ENCODE measurements at regions not wholly inside any gene's neighbourhood (a gene's known extent, or its start where the extent isn't known, plus 50 kb on each side); places are given as distances from the start of the nearest gene placed in this dataset.
"Not testable (repeated sequence)": the region's sequence is repeated elsewhere in the genome, so short reads cannot be mapped to it uniquely, and the experiment has no call there.

- no peak for DNase-seq
Measured at GRCh38 chr13:72657379-72657778, 70.0 kb downstream of the MZT1 start.

DNA sequence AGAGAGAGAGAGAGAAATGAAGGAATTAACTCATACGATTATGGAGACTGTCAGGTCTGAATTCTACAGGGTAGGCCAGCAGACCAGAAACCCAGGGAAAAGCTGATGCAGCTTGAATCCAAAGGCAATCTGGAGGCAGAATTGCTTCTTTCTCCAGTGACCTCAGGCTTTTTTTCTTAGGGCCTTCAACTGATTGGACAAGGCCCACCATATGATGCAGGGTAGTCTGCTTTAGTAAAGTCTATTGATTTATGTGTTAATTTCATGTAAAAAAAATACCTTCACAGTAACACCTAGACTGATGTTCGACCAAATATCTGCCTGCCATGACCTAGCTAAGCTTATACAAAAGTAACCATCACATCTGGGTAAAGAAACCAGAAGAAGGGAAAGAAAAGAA, 71.1 kb downstream of the MZT1 start:
- no peak for DNase-seq

- DNase-seq: no peak
Measured at GRCh38 chr13:72653506-72653905, 73.9 kb downstream of the MZT1 start.

DNA sequence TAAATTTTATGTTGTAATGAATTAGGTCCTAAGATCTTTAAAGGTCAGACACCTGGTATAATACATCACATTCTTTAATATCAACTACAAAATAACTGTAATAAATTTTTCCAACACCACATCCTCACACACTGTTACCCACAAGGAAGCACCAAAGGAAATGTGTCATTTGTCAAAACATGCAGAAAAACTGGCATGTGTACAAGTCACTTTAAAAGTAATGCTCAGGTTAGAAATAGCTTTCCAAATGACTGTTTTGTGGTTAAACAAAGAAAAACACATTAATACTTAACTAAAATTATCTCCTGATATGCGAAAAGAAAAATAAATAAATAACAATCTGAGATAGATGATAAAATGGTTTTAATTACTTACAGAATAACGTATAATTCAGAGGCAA, 74.7 kb downstream of the MZT1 start:
- no peak for DNase-seq

DNA sequence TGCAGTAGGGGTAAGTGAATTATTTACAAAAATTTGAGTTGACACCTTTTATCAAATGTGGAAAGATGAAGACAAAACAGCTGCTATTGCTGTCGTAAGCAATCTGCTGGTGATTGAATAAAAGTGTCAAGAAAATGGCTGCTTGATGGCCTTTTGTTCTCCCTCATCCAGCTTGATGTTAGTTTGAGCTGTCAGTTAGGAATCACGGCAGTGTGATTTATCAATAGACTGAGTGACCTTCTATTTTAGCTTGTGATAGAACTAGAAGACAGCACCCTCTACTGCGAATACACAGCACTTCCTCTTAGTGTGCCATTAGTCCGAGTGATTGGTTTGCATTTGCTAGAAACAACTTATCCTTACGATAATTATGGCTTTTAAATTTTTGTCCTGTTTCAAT, 76.3 kb downstream of the MZT1 start:
- no peak for DNase-seq

GRCh38 chr13:72650051-72650700, 77.3 kb downstream of the MZT1 start:
- DNase-seq: no peak

- DNase-seq: no peak
Measured at GRCh38 chr13:72648513-72649065, 78.8 kb downstream of the MZT1 start.

DNA sequence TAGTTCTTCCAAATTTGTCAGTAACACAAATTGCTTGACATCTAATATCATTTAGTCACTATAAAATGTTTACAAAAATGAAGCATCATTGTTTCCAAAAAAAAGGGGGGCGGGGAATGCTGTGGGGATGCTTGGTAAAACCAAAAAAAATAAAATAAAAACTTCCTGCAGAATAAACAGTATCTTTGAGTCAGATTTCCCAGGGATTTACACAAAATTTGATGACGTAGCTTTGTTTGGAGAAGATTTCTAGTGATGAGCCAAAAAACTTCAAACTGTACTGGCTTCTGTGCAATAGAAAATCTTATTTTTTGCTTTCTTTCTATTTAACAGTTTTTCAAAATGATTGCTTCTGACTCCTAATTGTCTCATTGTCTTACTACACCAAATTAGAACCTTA, 80.0 kb downstream of the MZT1 start:
- DNase-seq: no peak

DNA sequence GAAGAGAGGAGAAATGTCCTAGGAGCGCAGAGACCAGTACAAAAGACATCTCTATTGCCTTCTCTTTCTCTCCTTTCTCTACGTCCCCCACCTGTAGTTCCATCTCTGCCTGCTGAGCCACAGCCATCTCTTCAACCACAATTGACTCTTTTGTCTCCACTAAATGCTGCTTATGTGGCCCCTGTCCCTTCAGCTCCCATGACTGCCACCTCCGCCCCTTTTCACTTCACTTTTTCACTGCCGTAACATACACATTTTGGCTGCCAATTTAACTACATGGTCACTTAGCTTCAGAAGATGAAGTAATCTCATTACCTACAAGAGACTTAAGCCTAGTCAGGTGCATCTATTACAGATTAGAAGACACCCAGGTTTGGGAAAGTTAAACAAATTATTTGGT, 81.9 kb downstream of the MZT1 start:
- DNase-seq: no peak

- DNase-seq: peak; percentile 33
Measured at GRCh38 chr13:72643311-72643989, 84.0 kb downstream of the MZT1 start.

DNA sequence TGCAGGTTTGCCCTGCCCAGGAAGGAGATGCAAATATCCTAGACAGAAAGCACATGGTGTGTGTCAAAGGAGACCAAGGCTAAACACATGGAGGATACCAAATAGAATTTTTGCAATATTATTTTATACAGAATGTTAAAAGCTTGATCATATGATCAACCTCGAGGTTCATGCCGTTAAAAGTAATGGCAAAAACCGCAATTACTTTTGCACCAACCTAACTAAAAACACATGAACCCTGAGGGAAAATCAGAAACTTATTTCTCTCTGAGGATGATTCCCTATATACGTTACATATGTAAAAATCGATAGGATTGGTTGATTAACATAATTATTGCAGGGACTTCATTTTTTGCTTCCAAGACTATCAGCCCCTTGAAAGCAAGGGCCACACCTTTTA, 88.1 kb downstream of the MZT1 start:
- no peak for DNase-seq

DNA sequence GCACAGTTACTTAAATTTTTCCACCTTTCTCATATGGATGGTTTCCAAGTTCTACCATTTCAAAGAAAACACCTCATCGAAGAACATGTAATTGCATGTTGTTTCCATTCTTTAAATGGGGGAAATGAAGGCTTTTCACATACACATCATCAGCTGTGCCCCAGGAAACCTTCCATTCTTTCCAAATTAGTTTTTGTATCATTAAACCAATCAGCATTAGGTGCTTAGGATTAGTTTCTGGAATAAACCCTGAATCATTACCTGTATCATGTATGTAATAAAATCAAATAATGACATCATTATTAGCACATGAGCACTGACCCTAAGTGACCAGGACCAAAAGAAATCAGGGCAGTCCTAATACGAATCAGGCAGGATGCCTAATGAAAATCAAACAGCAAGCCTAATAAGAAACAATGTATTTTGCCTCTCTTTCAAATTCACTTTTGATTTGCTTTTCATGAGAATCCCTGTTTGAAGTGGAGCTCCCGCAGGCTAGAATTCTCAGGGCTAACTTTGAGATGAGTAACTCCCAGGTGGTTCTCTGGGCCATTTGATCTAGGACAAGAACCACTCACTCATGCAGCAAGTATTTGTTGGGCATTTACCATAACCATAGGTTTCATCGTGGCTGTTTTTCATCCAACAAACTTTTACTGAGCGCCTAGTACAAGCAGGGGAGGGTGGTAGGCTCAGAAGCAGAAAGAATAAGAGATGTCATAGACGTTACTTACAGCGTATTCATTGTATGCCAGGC, 89.2 kb downstream of the MZT1 start:
- DNase-seq: no peak

GRCh38 chr13:72637561-72637960, 89.9 kb downstream of the MZT1 start:
- no peak for DNase-seq

GRCh38 chr13:72634859-72635258, 92.6 kb downstream of the MZT1 start:
- no peak for DNase-seq

DNA sequence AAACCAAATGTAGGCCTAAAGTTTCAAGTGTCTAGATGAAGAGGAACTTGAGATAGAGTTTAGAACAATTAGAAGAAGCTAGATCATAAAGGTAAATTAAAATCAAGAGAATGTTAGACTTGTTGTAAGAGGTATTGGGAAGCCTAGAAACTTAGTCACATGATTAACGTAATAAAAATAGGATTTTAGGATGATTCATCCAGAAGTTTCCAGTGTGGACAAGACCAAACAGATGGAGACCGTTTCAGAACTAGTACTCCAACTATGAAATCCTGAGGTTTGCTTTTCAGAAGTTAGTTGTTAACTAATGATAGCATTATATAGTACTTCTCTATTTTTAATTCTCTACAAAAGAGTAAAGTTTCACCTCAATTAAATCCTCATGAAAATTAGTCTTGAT, 104.9 kb downstream of the MZT1 start:
- DNase-seq: no peak

DNA sequence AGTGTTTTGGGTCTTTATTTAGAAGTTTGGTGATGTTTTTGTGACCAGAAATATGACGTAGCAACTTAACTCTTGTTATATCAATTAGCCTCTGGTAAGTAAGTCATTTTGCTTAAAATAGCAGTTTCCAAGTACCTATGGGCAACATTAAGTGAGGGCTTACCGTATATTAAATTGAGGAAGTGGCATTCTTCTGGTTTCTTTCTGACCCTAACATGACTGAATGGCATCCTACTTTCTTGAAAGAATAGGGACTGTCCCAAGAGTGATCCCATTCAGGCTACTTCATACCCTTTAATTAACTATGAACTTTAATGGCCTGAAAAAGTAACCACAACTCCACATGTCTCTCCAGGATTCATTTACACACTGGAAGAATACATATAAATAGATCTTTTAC, 106.6 kb downstream of the MZT1 start:
- no peak for DNase-seq

GRCh38 chr13:72617951-72618350, 109.5 kb downstream of the MZT1 start:
- DNase-seq: no peak

GRCh38 chr13:72617186-72617585, 110.2 kb downstream of the MZT1 start:
- no peak for DNase-seq

DNA sequence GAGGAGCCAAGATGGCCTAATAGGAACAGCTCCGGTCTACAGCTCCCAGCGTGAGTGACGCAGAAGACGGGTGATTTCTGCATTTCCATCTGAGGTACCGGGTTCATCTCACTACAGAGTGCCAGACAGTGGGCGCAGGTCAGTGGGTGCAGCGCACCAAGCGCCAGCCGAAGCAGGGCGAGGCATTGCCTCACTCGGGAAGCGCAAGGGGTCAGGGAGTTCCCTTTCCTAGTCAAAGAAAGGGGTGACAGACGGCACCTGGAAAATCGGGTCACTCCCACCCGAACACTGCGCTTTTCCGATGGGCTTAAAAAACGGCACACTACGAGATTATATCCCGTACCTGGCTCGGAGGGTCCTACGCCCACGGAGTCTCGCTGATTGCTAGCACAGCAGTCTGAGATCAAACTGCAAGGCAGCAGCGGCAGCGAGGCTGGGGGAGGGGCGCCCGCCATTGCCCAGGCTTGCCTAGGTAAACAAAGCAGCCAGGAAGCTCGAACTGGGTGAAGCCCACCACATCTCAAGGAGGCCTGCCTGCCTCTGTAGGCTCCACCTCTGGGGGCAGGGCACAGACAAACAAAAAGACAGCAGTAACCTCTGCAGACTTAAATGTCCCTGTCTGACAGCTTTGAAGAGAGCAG, 117.1 kb downstream of the MZT1 start:
- not testable (repeated sequence) for DNase-seq

DNA sequence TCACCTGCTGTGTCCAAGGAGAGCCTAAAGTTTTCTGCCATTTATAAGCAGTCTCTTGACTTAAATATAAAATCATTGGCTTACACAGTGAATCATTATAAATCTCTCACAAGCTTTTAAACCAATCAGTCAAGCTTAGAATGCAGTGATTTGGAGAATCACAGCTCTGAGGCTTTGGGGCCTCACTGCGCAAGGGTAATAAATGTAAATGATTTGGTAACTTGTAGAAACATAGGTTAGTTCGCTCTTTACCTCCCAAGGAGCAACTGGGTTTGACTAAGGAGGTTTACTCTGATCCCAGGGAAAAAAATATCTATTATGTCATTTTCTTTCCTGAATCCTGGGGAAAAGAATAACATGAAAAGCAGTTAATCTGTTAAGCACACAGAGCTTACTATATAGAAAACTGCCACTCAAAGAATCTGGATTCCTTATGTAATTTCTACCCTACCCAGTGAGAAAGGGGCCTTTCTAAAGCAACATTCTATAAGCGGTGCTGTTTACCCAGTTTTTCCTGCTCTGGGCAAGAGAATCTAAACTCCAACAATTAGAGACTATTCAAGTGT, 128.2 kb downstream of the MZT1 start:
- DNase-seq: no peak

DNA sequence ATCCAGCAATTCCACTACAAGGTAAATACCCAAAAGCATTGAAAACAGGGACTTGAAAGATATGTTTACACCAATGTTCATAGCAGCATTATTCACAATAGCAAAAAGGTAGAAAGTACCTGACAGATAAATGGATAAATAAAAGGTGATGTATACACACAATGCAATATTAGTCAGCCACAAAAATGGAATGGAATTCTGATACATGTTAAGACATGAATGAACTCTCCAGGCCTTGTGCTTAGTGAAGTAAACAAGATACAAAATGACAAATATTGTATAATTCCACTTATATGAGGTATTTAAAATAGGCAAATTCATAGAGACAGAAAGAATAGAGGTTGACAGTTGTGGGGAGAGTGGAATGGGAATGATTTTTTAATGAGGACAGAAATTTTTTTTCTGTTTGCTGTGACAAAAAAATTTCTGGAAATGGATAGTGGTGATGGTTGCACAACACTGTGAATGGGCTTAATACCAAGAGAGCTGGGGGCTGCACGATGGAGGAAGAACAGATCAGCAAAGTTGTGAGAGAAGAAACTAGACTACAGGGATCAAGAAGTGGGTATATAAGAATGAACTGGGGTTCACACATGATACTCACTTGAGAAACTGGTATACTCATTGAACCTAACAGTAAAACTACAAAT, 137.2 kb downstream of the MZT1 start:
- no peak for DNase-seq

DNA sequence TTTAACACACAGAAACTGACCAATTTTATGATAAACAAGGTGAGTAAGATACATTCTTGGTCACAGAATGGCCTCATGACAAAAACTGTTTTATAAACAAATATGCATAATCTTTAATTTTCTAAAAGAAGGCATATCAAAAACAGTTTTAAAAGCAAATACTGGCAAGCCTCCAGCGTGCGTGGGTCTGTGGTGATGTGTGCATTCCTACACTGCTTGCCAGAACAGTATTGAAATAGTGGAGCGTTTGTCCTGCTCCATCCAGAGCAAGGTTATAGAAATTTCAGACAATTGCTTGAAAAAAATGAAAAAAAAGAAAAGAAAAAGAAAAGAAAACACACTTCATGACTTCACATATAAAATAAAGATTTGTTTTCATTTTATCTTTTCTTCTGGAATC, 140.9 kb downstream of the MZT1 start:
- no peak for DNase-seq

DNA sequence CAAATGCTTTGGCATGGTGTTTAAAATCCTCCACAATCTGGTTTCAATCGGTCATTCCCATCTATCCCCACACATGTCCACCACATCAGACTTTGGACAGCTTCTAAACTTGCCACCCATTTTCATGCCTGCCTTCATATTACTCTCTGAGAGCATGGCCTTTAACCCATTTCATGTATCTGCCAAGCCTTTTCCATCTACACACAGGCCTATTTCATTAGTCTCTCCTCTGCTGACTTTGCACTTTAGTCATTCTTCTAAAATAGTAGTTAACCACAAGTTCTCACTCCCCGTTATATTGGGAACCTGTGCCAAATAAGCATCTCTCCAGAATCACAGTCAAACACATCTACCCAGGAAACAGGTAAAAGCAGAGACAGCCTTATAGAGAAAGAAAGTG, 142.2 kb downstream of the MZT1 start:
- no peak for DNase-seq
